Neural progenitor cell (in vitro differentiated cells): ENCODE measurements at regions not wholly inside any gene's neighbourhood (a gene's known extent, or its start where the extent isn't known, plus 50 kb on each side); places are given as distances from the start of the nearest gene placed in this dataset.

Experiments used
- DNase-seq: peaks from one replicate; pipeline ENCODE4 v3.0.0-alpha.2; 2016; ENCODE audit warnings: low spot score
- H2AFZ ChIP-seq: fragments of 200-600 bp; sonication (generic); replicated peaks from 2 replicates; pipeline ENCODE4 v1.6.1; 2016; ENCODE audit warnings: antibody characterized with exemption
- H3F3A ChIP-seq: fragments of 200-600 bp; sonication (generic); 2 replicates; pipeline ENCODE4 v1.6.1; 2016; ENCODE audit warnings: antibody characterized with exemption, low read depth
- H3K27ac ChIP-seq: fragments of 200-600 bp; sonication (generic); 2 replicates; pipeline ENCODE4 v1.5.1; 2016; ENCODE audit warnings: mild to moderate bottlenecking
- H3K27me3 ChIP-seq: fragments of 200-600 bp; sonication (generic); 2 replicates; pipeline ENCODE4 v1.6.1; 2016; ENCODE audit warnings: mild to moderate bottlenecking, moderate library complexity
- H3K36me3 ChIP-seq: fragments of 200-600 bp; sonication (generic); 2 replicates; pipeline ENCODE4 v1.5.1; 2016
- H3K4me1 ChIP-seq: fragments of 200-600 bp; sonication (generic); 2 replicates; pipeline ENCODE4 v1.6.1; 2016; ENCODE audit warnings: mixed run types
- H3K4me2 ChIP-seq: fragments of 200-600 bp; sonication (generic); 2 replicates; pipeline ENCODE4 v1.6.1; 2016
- H3K4me3 ChIP-seq: fragments of 200-600 bp; sonication (generic); 2 replicates; pipeline ENCODE4 v1.5.1; 2016
- H3K79me2 ChIP-seq: fragments of 200-600 bp; sonication (generic); 2 replicates; pipeline ENCODE4 v1.6.1; 2016; ENCODE audit warnings: low read depth
- H3K9ac ChIP-seq: fragments of 200-600 bp; sonication (generic); 2 replicates; pipeline ENCODE4 v1.6.1; 2016
- H3K9me3 ChIP-seq: fragments of 200-600 bp; sonication (generic); 2 replicates; pipeline ENCODE4 v1.5.1; 2016; ENCODE audit warnings: low read depth
- H4K20me1 ChIP-seq: fragments of 200-600 bp; sonication (generic); 2 replicates; pipeline ENCODE4 v1.6.1; 2016; ENCODE audit warnings: low read depth
- H3K27ac Mint-ChIP-seq: 3 replicates; pipeline ENCODE4 v1.8.0; 2021; ENCODE audit warnings: mixed read lengths
- H3K27me3 Mint-ChIP-seq: 2 replicates; pipeline ENCODE4 v1.8.0; 2022; ENCODE audit warnings: low read depth, mild to moderate bottlenecking, inconsistent platforms, moderate library complexity, mixed read lengths; ENCODE audit not compliant: insufficient read depth
- H3K36me3 Mint-ChIP-seq: 3 replicates; pipeline ENCODE4 v1.8.0; 2021; ENCODE audit warnings: mixed read lengths
- H3K4me1 Mint-ChIP-seq: 3 replicates; pipeline ENCODE4 v1.8.0; 2021; ENCODE audit warnings: mixed read lengths
- H3K4me3 Mint-ChIP-seq: 3 replicates; pipeline ENCODE4 v1.8.0; 2021; ENCODE audit warnings: mild to moderate bottlenecking, moderate library complexity, mixed read lengths
- H3K9me3 Mint-ChIP-seq: 3 replicates; pipeline ENCODE4 v1.8.0; 2020; ENCODE audit warnings: mixed read lengths
- EZH2 ChIP-seq: fragments of 200-600 bp; sonication (generic); IDR thresholded peaks from 2 replicates; pipeline ENCODE4 v1.6.1; 2017; ENCODE audit warnings: antibody characterized with exemption, mild to moderate bottlenecking, moderate library complexity
- EZH2phosphoT487 ChIP-seq: fragments of 200-600 bp; sonication (generic); IDR thresholded peaks from 2 replicates; pipeline ENCODE4 v1.6.1; 2017; ENCODE audit warnings: antibody characterized with exemption
- TF ChIP-seq, protein P1 (sequence below): fragments of 200-600 bp; sonication (generic); IDR thresholded peaks from 2 replicates; pipeline ENCODE4 v1.5.1; 2017; ENCODE audit warnings: antibody characterized with exemption, mild to moderate bottlenecking

DNA sequence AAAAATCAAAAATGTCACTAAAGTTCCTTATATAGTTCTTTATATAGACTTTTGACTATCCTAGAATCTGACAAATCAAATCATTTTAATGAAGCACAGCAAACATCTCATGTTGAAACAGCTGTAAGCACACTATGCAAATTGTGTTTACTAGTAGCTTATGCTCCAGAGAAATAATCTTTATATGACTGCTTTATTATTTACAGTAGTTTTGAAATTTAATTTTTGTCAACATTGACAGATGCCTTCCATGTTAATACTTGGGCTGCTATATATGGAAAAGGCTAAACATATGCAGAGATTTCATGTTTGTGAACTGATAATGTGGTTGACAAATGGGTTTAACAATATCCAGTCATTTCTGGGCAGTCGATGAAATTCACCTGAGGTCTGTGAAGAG lies 616.8 kb downstream of the TAFA4 start:
- Histone ChIP-seq H2AFZ (no peak overlapping the region), H3K4me2 (no peak overlapping the region), H4K20me1 (no peaks in the 10 kb centered on the region), H3K79me2 (no peaks in the 10 kb centered on the region), H3K4me1 (no peaks in the 10 kb centered on the region), H3K27me3 (no peaks in the 10 kb centered on the region), H3K27ac (no peak overlapping the region), H3K9me3 (no peaks in the 10 kb centered on the region), H3K4me3 (no peak overlapping the region), H3F3A (no peaks in the 10 kb centered on the region), H3K36me3 (no peaks in the 10 kb centered on the region), H3K9ac (no peak overlapping the region)
- no peak for TF ChIP-seq EZH2phosphoT487
- Mint-ChIP-seq H3K4me3 (no peak overlapping the region), H3K36me3 (no peaks in the 10 kb centered on the region), H3K9me3 (peaks cover 4% of the 10 kb centered on the region), H3K4me1 (no peaks in the 10 kb centered on the region), H3K27me3 (no peaks in the 10 kb centered on the region), H3K27ac (no peak overlapping the region)
- no peak for DNase-seq

DNA sequence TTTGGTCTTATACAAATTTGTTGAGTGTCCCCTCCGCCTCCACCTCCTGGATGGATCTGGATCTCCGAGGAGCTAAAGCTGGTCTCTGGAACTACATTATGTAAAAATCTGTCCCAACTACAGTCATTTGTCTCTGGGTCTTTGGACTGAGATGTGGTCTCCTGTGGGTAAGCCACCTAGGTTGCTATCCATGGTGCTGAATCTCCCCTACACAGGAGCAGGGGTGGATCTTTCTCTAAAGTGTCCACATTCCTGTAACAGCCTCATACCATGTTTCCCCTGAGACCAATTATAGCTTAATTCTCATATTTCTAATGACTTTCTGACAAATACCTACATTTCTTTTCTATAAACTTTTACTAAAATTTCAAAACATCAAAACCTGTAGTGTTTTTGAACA lies 625.8 kb downstream of the TAFA4 start:
- no peak overlapping the region for H3K4me3 ChIP-seq
- H3K36me3 ChIP-seq, result no peaks in the 10 kb centered on the region
- no peak overlapping the region for H3K4me2 ChIP-seq
- H3K79me2 ChIP-seq, result no peaks in the 10 kb centered on the region
- no peaks in the 10 kb centered on the region for H4K20me1 ChIP-seq
- H3K4me1 Mint-ChIP-seq, result no peaks in the 10 kb centered on the region
- H3K9me3 Mint-ChIP-seq, result no peaks in the 10 kb centered on the region
- no peaks in the 10 kb centered on the region for H3K27me3 ChIP-seq
- H3K9me3 ChIP-seq, result no peaks in the 10 kb centered on the region
- H3K4me3 Mint-ChIP-seq, result no peak overlapping the region
- no peaks in the 10 kb centered on the region for H3F3A ChIP-seq
- H2AFZ ChIP-seq, result no peak overlapping the region
- no peak overlapping the region for H3K9ac ChIP-seq
- H3K4me1 ChIP-seq, result no peaks in the 10 kb centered on the region
- H3K36me3 Mint-ChIP-seq, result no peaks in the 10 kb centered on the region
- DNase-seq, result peak; percentile 83
- no peak for TF ChIP-seq EZH2phosphoT487
- TF ChIP-seq EZH2, result no peak
- TF ChIP-seq, protein P1, sequence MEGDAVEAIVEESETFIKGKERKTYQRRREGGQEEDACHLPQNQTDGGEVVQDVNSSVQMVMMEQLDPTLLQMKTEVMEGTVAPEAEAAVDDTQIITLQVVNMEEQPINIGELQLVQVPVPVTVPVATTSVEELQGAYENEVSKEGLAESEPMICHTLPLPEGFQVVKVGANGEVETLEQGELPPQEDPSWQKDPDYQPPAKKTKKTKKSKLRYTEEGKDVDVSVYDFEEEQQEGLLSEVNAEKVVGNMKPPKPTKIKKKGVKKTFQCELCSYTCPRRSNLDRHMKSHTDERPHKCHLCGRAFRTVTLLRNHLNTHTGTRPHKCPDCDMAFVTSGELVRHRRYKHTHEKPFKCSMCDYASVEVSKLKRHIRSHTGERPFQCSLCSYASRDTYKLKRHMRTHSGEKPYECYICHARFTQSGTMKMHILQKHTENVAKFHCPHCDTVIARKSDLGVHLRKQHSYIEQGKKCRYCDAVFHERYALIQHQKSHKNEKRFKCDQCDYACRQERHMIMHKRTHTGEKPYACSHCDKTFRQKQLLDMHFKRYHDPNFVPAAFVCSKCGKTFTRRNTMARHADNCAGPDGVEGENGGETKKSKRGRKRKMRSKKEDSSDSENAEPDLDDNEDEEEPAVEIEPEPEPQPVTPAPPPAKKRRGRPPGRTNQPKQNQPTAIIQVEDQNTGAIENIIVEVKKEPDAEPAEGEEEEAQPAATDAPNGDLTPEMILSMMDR, result no peak
- no peaks in the 10 kb centered on the region for H3K27me3 Mint-ChIP-seq
- no peak overlapping the region for H3K27ac ChIP-seq
- no peak overlapping the region for H3K27ac Mint-ChIP-seq

DNA sequence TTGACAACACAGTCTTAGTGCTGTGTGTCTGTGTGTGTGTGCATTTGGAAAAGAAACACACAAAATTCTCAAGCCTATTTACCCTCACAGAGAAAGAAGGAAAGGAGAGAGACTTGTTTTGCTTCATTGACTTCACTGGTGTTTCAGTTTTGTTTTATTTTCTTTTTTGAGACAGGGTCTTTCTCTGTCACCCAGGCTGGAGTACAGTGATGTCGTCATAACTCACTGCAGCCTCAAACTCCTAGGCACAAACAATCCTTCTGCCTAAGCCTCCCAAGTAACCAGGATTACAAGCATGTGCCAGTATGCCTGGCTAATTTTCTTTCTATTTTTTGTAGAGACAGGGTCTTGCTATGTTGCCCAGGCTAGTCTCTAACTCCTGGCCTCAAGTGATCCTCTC lies 636.9 kb downstream of the TAFA4 start:
- Mint-ChIP-seq H3K27me3 (no peaks in the 10 kb centered on the region), H3K27ac (no peak overlapping the region), H3K36me3 (no peaks in the 10 kb centered on the region), H3K4me1 (peaks cover 11% of the 10 kb centered on the region), H3K9me3 (peaks cover 8% of the 10 kb centered on the region), H3K4me3 (no peak overlapping the region)
- Histone ChIP-seq H3K9ac (no peak overlapping the region), H4K20me1 (no peaks in the 10 kb centered on the region), H3K27me3 (no peaks in the 10 kb centered on the region), H3F3A (no peaks in the 10 kb centered on the region), H3K4me1 (no peaks in the 10 kb centered on the region), H3K9me3 (no peaks in the 10 kb centered on the region), H3K4me2 (no peak overlapping the region), H3K36me3 (no peaks in the 10 kb centered on the region), H3K4me3 (no peak overlapping the region), H3K27ac (no peak overlapping the region), H2AFZ (no peak overlapping the region), H3K79me2 (no peaks in the 10 kb centered on the region)
- TF ChIP-seq, protein P1, result no peak
- TF ChIP-seq EZH2phosphoT487, result no peak
- TF ChIP-seq EZH2, result no peak
- no peak for DNase-seq

DNA sequence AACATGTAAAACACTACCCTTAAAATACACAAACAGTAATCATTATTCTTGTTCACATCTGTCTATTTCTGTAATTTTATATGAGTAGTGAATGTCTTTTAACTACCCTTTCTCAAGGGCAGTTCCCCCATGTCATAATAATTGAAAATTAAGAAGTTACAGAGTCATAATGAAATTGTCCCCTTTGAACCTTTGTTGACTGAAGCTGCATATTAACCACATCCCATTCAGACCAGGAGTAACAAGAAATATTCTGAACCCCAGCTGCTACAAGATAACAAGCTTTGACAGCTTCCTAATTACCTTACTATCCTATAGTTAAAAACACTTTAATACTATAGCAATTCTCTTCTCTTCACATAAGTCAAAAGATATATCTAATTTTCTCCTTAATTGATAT lies 635.9 kb upstream of the SUCLG2 start:
- H3K4me1 Mint-ChIP-seq, result peaks cover 37% of the 10 kb centered on the region
- Histone ChIP-seq H3K4me2 (no peak overlapping the region), H3K79me2 (no peaks in the 10 kb centered on the region), H3K9me3 (no peaks in the 10 kb centered on the region), H3K4me1 (no peaks in the 10 kb centered on the region), H3F3A (no peaks in the 10 kb centered on the region), H4K20me1 (no peaks in the 10 kb centered on the region), H3K36me3 (no peaks in the 10 kb centered on the region), H3K4me3 (no peak overlapping the region), H3K9ac (no peak overlapping the region), H3K27ac (no peak overlapping the region), H3K27me3 (no peaks in the 10 kb centered on the region), H2AFZ (no peak overlapping the region)
- TF ChIP-seq, protein P1, result no peak
- TF ChIP-seq EZH2phosphoT487, result no peak
- TF ChIP-seq EZH2, result no peak
- no peak overlapping the region for H3K27ac Mint-ChIP-seq
- no peaks in the 10 kb centered on the region for H3K9me3 Mint-ChIP-seq
- no peaks in the 10 kb centered on the region for H3K36me3 Mint-ChIP-seq
- H3K4me3 Mint-ChIP-seq, result no peak overlapping the region
- H3K27me3 Mint-ChIP-seq, result peaks cover 2% of the 10 kb centered on the region
- no peak for DNase-seq
